ENCODE measurements at regions not wholly inside any gene's neighbourhood (a gene's known extent, or its start where the extent isn't known, plus 50 kb on each side); places are given as distances from the start of the nearest gene placed in this dataset.

GRCh38 chr5:21263361-21263760, 1275.4 kb upstream of the CDH18 start:
- ChIA-PET POLR2A (no interaction called here), CTCF (no interaction called here)
- H3K4me3 Mint-ChIP-seq = no peak overlapping the region
- no peak for ATAC-seq (ENCODE audit: low read depth)
- H3K36me3 Mint-ChIP-seq (ENCODE audit: low read depth) = no peaks in the 10 kb centered on the region
- H3K9me3 Mint-ChIP-seq = peaks cover 5% of the 10 kb centered on the region
- intact Hi-C loops (cut with micrococcal nuclease) = no loop called here
- no peaks in the 10 kb centered on the region for H3K4me1 Mint-ChIP-seq
- TF ChIP-seq, protein P1, sequence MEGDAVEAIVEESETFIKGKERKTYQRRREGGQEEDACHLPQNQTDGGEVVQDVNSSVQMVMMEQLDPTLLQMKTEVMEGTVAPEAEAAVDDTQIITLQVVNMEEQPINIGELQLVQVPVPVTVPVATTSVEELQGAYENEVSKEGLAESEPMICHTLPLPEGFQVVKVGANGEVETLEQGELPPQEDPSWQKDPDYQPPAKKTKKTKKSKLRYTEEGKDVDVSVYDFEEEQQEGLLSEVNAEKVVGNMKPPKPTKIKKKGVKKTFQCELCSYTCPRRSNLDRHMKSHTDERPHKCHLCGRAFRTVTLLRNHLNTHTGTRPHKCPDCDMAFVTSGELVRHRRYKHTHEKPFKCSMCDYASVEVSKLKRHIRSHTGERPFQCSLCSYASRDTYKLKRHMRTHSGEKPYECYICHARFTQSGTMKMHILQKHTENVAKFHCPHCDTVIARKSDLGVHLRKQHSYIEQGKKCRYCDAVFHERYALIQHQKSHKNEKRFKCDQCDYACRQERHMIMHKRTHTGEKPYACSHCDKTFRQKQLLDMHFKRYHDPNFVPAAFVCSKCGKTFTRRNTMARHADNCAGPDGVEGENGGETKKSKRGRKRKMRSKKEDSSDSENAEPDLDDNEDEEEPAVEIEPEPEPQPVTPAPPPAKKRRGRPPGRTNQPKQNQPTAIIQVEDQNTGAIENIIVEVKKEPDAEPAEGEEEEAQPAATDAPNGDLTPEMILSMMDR (IDR thresholded peaks at IDR 0.05) = no peak
- no peak for DNase-seq
- no peaks in the 10 kb centered on the region for H3K27me3 Mint-ChIP-seq
- H3K27ac Mint-ChIP-seq = no peak overlapping the region

- H3K4me1 Mint-ChIP-seq = no peaks in the 10 kb centered on the region
- H3K36me3 Mint-ChIP-seq (ENCODE audit: low read depth) = no peaks in the 10 kb centered on the region
- POLR2A ChIA-PET = no interaction called here
- peaks cover 7% of the 10 kb centered on the region for H3K9me3 Mint-ChIP-seq
- H3K27me3 Mint-ChIP-seq = no peaks in the 10 kb centered on the region
- no peak for DNase-seq
- H3K27ac Mint-ChIP-seq = no peak overlapping the region
- ATAC-seq (ENCODE audit: low read depth) = no peak
- TF ChIP-seq, protein P1 (IDR thresholded peaks at IDR 0.05) = no peak
- intact Hi-C loops (cut with micrococcal nuclease) = no loop called here
- no peak overlapping the region for H3K4me3 Mint-ChIP-seq
- CTCF ChIA-PET = no interaction called here
Measured at GRCh38 chr5:21254161-21254560, 1266.2 kb upstream of the CDH18 start.

DNA sequence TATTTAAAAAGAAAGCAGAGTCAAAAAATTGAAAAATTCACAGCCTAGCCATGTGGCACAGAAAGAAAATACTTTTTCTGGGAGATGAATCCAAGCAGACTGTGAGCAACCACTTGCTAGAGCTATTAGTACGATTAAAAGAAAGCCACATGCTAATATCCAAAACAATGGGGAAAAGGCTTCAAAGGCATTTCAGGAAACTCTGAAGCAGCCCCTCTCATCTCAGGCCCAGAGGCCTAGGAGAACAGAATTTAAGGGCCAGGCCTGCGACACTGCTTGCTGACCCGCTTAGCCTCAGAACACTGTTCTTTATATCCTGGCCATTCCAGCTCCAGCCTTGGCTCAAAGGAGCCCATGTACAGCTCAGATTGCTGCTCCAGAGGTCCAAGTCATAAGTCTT, 1257.0 kb upstream of the CDH18 start:
- POLR2A ChIA-PET = no interaction called here
- intact Hi-C loops (cut with micrococcal nuclease) = no loop called here

GRCh38 chr5:21238786-21239185, 1250.8 kb upstream of the CDH18 start:
- Mint-ChIP-seq H3K27me3 (no peaks in the 10 kb centered on the region), H3K4me1 (no peaks in the 10 kb centered on the region), H3K9me3 (no peaks in the 10 kb centered on the region), H3K27ac (no peak overlapping the region), H3K4me3 (no peak overlapping the region), H3K36me3 (ENCODE audit: low read depth) (no peaks in the 10 kb centered on the region)
- DNase-seq (no peak), ATAC-seq (ENCODE audit: low read depth) (no peak)
- POLR2A ChIA-PET = no interaction called here
- CTCF ChIA-PET = no interaction called here
- intact Hi-C loops (cut with micrococcal nuclease) = no loop called here
- TF ChIP-seq, protein P1 (IDR thresholded peaks at IDR 0.05) = no peak

More for the DNA sequence above, 1257.0 kb upstream of the CDH18 start:
- Mint-ChIP-seq H3K27ac (no peak overlapping the region), H3K27me3 (no peaks in the 10 kb centered on the region), H3K36me3 (ENCODE audit: low read depth) (no peaks in the 10 kb centered on the region), H3K4me3 (no peak overlapping the region), H3K4me1 (no peaks in the 10 kb centered on the region), H3K9me3 (no peaks in the 10 kb centered on the region)
- TF ChIP-seq, protein P1 (IDR thresholded peaks at IDR 0.05) = no peak
- DNase-seq = no peak
- ATAC-seq (ENCODE audit: low read depth) = no peak
- CTCF ChIA-PET = no interaction called here

DNA sequence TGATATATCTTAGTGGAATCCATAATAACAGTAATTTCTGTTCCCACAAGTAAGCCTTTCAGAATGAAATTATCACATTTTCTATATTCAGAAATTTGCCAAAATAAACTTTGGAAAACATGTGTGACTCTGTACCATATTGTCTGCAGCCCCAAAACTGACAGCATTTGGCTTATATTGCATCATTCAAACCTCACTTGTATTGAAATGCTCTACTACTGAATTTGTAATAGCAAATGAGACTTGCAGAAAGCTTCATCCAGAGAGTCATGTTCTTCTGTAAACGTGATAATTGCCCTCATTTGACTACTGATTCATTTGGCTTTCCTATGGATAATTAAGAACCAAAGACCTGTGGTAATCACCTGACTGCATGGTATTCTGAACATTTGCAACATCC, 1249.5 kb upstream of the CDH18 start:
- no peak overlapping the region for H3K27ac Mint-ChIP-seq
- no peaks in the 10 kb centered on the region for H3K36me3 Mint-ChIP-seq (ENCODE audit: low read depth)
- H3K4me3 Mint-ChIP-seq = no peak overlapping the region
- no peaks in the 10 kb centered on the region for H3K4me1 Mint-ChIP-seq
- no peaks in the 10 kb centered on the region for H3K27me3 Mint-ChIP-seq
- intact Hi-C loops (cut with micrococcal nuclease) = no loop called here
- DNase-seq (no peak), ATAC-seq (ENCODE audit: low read depth) (no peak)
- ChIA-PET CTCF (no interaction called here), POLR2A (no interaction called here)
- no peaks in the 10 kb centered on the region for H3K9me3 Mint-ChIP-seq
- TF ChIP-seq, protein P1 (IDR thresholded peaks at IDR 0.05) = no peak

All from activated B cell treated with CpG ODN at 0.5 μM for 24 hours (primary cell).